ENCODE measurements at regions not wholly inside any gene's neighbourhood (a gene's known extent, or its start where the extent isn't known, plus 50 kb on each side); places are given as distances from the start of the nearest gene placed in this dataset.

DNA sequence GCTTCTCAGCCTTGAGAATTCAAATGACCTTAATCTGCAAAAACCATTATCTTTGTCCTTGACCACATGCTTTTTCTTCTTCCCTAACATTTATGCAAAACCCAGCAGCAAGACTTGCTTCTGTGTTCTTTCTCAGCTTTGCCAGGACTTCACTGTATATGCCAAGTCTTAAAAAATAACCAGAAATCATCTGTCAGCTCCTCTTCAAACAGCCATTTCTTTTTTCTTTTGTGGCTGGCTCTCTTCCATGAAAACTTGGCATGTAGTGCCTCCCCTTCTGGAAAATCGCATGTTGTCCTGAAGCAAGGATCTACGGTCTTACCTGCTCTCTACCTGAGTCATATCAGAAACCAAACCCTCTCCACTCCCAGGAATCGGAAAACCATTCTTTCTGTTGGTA, 364.9 kb downstream of the RPS29 start:
- H3K4me3 ChIP-seq (ENCODE audit: low read depth, low read length), result no peak overlapping the region
- no peak for DNase-seq (ENCODE audit: low read depth)
- TF ChIP-seq, protein P1, sequence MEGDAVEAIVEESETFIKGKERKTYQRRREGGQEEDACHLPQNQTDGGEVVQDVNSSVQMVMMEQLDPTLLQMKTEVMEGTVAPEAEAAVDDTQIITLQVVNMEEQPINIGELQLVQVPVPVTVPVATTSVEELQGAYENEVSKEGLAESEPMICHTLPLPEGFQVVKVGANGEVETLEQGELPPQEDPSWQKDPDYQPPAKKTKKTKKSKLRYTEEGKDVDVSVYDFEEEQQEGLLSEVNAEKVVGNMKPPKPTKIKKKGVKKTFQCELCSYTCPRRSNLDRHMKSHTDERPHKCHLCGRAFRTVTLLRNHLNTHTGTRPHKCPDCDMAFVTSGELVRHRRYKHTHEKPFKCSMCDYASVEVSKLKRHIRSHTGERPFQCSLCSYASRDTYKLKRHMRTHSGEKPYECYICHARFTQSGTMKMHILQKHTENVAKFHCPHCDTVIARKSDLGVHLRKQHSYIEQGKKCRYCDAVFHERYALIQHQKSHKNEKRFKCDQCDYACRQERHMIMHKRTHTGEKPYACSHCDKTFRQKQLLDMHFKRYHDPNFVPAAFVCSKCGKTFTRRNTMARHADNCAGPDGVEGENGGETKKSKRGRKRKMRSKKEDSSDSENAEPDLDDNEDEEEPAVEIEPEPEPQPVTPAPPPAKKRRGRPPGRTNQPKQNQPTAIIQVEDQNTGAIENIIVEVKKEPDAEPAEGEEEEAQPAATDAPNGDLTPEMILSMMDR (IDR thresholded peaks at IDR 0.05; ENCODE audit: insufficient read depth, low read length), result no peak

DNA sequence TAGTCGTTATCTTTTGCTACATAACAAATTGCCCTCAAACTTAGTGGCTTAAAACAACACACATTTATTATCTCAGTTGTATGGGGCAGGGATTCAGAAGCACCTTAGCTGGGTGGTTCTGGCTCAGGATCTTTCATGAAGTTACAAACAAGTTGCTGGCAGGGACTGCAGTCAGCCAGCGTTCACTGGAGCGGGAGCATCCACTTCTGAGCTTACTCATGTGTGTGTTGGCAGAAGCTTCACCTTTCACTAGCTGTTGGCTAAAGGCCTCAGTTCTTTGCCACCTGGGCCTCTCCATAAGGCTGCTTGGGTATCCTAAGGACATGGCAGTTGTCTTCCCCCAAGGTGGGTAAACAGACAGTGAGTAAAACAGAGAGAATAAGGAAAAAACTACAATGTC, 365.7 kb downstream of the RPS29 start:
- TF ChIP-seq, protein P1 (IDR thresholded peaks at IDR 0.05; ENCODE audit: insufficient read depth, low read length), result no peak
- no peak for DNase-seq (ENCODE audit: low read depth)
- H3K4me3 ChIP-seq (ENCODE audit: low read depth, low read length), result no peak overlapping the region

DNA sequence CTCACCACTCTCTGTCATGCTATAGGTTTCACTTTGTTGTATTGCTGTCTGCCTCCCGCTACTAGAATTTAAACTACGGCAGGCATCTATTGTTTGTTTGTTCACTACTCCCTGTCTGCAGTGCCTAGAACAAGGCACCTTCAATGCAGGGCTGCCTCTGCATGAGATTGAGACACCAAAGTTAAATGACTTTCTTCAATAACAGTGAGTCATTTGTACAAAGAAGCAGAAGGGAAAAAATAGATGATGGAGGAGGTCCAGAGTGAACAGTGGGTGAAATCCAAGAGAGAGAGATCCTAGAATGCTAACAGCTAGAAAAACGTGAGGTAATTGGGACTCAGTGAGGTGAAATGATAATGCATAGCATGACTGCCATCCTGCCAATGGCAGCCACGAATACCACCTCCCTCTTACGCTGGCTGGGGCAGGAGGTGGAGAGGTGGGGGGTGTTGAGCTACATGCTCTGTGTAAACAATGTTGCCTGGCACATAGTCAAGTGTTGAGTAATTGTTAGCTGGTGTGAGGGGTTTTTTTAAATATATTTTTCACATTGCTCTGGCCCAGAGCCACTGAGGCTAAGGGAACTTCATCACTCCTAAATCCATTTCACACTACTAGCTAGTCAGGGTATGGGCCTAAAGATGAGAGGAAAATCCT, 367.6 kb downstream of the RPS29 start:
- DNase-seq (ENCODE audit: low read depth), result peak; percentile 13

DNA sequence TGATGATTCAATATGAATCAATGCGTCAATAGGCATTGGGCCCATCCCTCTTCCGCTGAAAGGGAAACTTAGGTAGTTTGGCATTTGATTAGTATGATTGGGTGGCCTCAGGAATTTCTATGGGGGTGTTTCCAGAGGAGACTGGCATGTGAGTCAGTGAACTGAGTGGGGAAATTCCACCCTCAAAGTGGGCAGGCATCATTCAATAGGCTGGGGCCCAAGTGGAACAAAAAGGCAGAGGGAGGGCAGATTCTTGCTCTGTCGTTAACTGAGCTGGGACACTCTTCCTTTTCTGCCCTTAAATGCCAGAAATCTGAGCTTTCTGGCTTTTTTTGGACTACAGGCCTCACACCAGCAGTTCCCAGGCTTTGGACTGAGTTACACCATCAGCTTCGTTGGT, 373.5 kb downstream of the RPS29 start:
- H3K4me3 ChIP-seq (ENCODE audit: low read depth, low read length), result no peak overlapping the region
- no peak for DNase-seq (ENCODE audit: low read depth)
- TF ChIP-seq, protein P1 (IDR thresholded peaks at IDR 0.05; ENCODE audit: insufficient read depth, low read length), result no peak

More for the DNA sequence above, 367.6 kb downstream of the RPS29 start:
- no peak overlapping the region for H3K4me3 ChIP-seq (ENCODE audit: low read depth, low read length)
- TF ChIP-seq, protein P1 (IDR thresholded peaks at IDR 0.05; ENCODE audit: insufficient read depth, low read length), result no peak

DNA sequence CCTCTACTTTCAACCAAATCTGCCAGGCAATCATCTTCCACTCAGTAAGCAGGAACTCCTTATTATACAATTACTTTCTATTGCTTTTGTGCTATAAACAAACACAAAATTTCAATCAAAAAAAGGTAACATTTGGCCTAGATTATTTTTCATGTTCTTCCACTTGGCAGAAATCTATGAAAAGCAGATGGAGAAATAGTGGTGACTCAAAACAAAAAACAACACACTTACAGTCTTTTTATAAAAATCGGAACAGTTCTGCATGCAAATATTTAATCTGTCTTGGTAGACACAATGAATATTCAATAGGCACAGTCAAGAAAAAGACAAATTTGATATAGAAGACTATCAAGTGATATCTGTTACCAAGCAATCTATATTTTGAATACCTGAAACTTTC, 376.8 kb downstream of the RPS29 start:
- TF ChIP-seq, protein P1 (IDR thresholded peaks at IDR 0.05; ENCODE audit: insufficient read depth, low read length), result no peak
- no peak for DNase-seq (ENCODE audit: low read depth)
- H3K4me3 ChIP-seq (ENCODE audit: low read depth, low read length), result no peak overlapping the region

DNA sequence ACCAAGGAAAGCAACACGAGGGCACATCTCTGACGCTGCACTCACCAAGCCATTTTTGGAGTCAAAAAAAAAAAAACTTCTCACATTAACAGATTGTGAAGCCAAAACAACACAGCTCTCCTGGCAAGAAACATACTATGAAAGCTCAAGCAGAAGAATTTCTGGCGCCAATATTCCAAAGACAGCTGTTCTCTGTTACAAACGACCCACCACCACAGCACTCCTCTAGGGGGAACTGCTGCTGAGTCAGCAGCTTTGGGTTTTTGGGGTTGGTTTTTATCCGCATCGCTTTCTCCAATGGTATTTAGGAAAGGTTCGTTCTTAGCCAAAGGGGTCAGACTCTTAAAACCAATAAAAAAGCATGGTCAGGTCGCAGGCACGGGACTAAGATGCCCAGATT, 379.4 kb downstream of the RPS29 start:
- TF ChIP-seq, protein P1 (IDR thresholded peaks at IDR 0.05; ENCODE audit: insufficient read depth, low read length), result no peak
- no peak for DNase-seq (ENCODE audit: low read depth)
- no peak overlapping the region for H3K4me3 ChIP-seq (ENCODE audit: low read depth, low read length)

DNA sequence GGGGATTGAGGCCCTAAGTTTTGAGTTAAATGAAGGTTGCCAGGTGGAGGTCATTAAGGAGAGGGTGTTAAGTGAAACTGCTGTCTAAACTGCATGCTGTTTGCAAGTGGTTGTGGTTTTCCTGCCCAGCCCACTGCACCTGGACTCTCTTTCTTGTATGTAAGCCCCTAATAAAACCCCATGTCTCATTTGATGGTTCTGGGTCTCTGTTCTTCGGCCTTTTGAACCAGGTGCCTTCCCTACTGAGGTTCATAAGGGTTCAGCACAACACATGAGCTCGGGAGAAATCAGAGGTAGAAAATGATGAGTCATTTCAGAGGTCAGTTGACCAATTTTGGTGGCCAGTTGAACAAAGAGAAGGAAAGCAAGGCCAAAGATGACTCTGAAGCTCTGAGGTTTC, 382.5 kb downstream of the RPS29 start:
- H3K4me3 ChIP-seq (ENCODE audit: low read depth, low read length), result no peak overlapping the region
- DNase-seq (ENCODE audit: low read depth), result no peak
- TF ChIP-seq, protein P1 (IDR thresholded peaks at IDR 0.05; ENCODE audit: insufficient read depth, low read length), result no peak

Measured in fibroblast of the aortic adventitia (primary cell).